Cortex of kidney (tissue), 1 donor: ENCODE measurements at regions not wholly inside any gene's neighbourhood (a gene's known extent, or its start where the extent isn't known, plus 50 kb on each side); places are given as distances from the start of the nearest gene placed in this dataset.

Experiments
- DNase-seq: peaks from one replicate; lab custom pipeline; 2025; lab: John Stamatoyannopoulos, UW

- DNase-seq = no peak
Observed at GRCh38 chr13:33372251-33372919, 86.8 kb upstream of the STARD13 start.

GRCh38 chr13:33373624-33374023, 88.1 kb upstream of the STARD13 start:
- no peak for DNase-seq

- DNase-seq = no peak
Observed at GRCh38 chr13:33375421-33375820, 89.9 kb upstream of the STARD13 start.

- no peak for DNase-seq
Observed at GRCh38 chr13:33376212-33376611, 90.7 kb upstream of the STARD13 start.

GRCh38 chr13:33377411-33377810, 91.9 kb upstream of the STARD13 start:
- DNase-seq = no peak

GRCh38 chr13:33377825-33378224, 92.3 kb upstream of the STARD13 start:
- DNase-seq = no peak

GRCh38 chr13:33379608-33380007, 94.1 kb upstream of the STARD13 start:
- no peak for DNase-seq

- DNase-seq = no peak
Observed at GRCh38 chr13:33380487-33381079, 95.0 kb upstream of the STARD13 start.

GRCh38 chr13:33381180-33381579, 95.6 kb upstream of the STARD13 start:
- DNase-seq = no peak

- no peak for DNase-seq
Observed at GRCh38 chr13:33381906-33382305, 96.4 kb upstream of the STARD13 start.

- no peak for DNase-seq
Observed at GRCh38 chr13:33383724-33384577, 98.4 kb upstream of the STARD13 start.

GRCh38 chr13:33388286-33388998, 102.9 kb upstream of the STARD13 start:
- DNase-seq = no peak

- DNase-seq = no peak
Observed at GRCh38 chr13:33392794-33393405, 107.3 kb upstream of the STARD13 start.

- DNase-seq = no peak
Observed at GRCh38 chr13:33394294-33394932, 108.9 kb upstream of the STARD13 start.

- DNase-seq = no peak
Observed at GRCh38 chr13:33401238-33401637, 115.7 kb upstream of the STARD13 start.

GRCh38 chr13:33402975-33403374, 117.4 kb upstream of the STARD13 start:
- DNase-seq = no peak

- no peak for DNase-seq
Observed at GRCh38 chr13:33403807-33404362, 118.3 kb upstream of the STARD13 start.

GRCh38 chr13:33405371-33405770, 119.8 kb upstream of the STARD13 start:
- no peak for DNase-seq

GRCh38 chr13:33409673-33410510, 124.3 kb upstream of the STARD13 start:
- DNase-seq = no peak

- DNase-seq = no peak
Observed at GRCh38 chr13:33410619-33411018, 125.1 kb upstream of the STARD13 start.
